ENCODE measurements at regions not wholly inside any gene's neighbourhood (a gene's known extent, or its start where the extent isn't known, plus 50 kb on each side); places are given as distances from the start of the nearest gene placed in this dataset.

GRCh38 chr2:140128909-140129308 lies 1348.7 kb upstream of the NXPH2 start:
- Histone ChIP-seq H3K4me1 (no peaks in the 10 kb centered on the region), H3K4me3 (no peak overlapping the region), H3K27me3 (no peaks in the 10 kb centered on the region), H3K9me3 (no peaks in the 10 kb centered on the region), H3K27ac (no peak overlapping the region), H3K36me3 (no peaks in the 10 kb centered on the region)
- TF ChIP-seq CTCF (IDR thresholded peaks at IDR 0.05), result no peak
- no peak for ATAC-seq
- no peak for DNase-seq
- intact Hi-C loops (cut with DNase I), result no loop called here

GRCh38 chr2:140122001-140122400 lies 1341.8 kb upstream of the NXPH2 start:
- DNase-seq (no peak), ATAC-seq (no peak)
- intact Hi-C loops (cut with DNase I), result no loop called here
- Histone ChIP-seq H3K4me1 (no peaks in the 10 kb centered on the region), H3K9me3 (no peaks in the 10 kb centered on the region), H3K4me3 (no peak overlapping the region), H3K27ac (no peak overlapping the region), H3K27me3 (no peaks in the 10 kb centered on the region), H3K36me3 (no peaks in the 10 kb centered on the region)
- TF ChIP-seq CTCF (IDR thresholded peaks at IDR 0.05), result no peak

GRCh38 chr2:140117386-140117785 lies 1337.2 kb upstream of the NXPH2 start:
- H3K36me3 ChIP-seq, result no peaks in the 10 kb centered on the region
- DNase-seq (no peak), ATAC-seq (no peak)
- intact Hi-C loops (cut with DNase I), result no loop called here
- H3K4me1 ChIP-seq, result no peaks in the 10 kb centered on the region
- no peaks in the 10 kb centered on the region for H3K27me3 ChIP-seq
- H3K27ac ChIP-seq, result no peak overlapping the region
- TF ChIP-seq CTCF (IDR thresholded peaks at IDR 0.05), result no peak
- no peaks in the 10 kb centered on the region for H3K9me3 ChIP-seq
- H3K4me3 ChIP-seq, result no peak overlapping the region

DNA sequence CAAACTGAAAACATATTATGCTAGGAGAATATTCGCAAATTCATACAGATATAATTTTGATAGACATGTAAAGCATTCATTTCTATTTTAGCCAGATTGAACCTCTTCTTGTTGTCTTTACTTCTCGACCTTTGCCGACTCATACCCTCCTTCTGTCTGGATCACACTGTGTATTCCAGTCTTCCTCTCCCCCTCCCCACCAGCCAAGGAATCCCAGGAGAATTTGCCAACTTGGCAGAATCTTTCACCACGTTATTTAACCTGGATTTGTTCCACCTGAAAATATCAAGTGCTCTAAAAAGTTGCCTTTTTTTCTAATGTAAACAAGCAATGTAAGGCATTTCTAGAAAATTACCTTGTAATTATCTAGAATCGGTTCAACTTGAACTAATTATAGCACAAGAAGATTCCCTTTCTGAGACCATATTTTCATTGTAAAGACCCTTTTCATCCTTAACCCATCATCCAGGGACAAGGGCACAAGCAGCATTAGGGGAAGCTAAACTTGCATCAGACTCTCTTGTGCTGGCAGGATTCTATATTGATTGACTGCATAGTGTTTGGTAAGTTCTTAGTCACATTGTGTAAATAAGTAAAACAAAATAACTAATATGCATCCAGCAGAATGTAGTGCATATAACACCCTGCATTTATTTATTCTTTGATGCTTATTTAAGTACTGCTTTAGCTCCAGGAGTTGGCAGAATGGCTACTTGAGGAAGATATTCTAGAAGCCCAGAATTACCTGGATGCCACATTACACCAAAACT lies 1328.7 kb upstream of the NXPH2 start:
- Histone ChIP-seq H3K9me3 (no peaks in the 10 kb centered on the region), H3K27me3 (no peaks in the 10 kb centered on the region), H3K27ac (no peak overlapping the region), H3K4me3 (no peak overlapping the region), H3K4me1 (no peaks in the 10 kb centered on the region), H3K36me3 (no peaks in the 10 kb centered on the region)
- ATAC-seq (no peak), DNase-seq (no peak)
- no peak for TF ChIP-seq CTCF (IDR thresholded peaks at IDR 0.05)
- intact Hi-C loops (cut with DNase I), result no loop called here

DNA sequence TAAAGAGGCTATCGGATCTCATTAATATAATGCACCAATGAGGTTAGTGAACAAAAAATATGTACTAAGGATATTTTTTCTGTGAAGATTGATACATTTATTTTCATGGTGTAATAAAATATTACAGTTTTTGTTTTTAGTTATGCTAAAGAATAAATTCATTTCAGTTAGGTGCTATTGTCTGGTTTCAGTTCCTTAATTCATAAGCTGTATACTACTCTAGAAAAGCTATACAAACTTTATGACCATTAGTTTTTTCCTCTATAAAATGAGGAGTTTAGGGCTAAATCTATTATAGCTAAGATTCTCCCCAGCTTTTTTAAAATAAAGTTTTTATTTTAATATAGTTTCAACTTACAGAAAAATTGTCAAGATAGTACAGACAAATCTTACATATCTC lies 1311.7 kb upstream of the NXPH2 start:
- intact Hi-C loops (cut with DNase I), result no loop called here
- H3K4me1 ChIP-seq, result no peaks in the 10 kb centered on the region
- no peaks in the 10 kb centered on the region for H3K9me3 ChIP-seq
- no peak for ATAC-seq
- no peaks in the 10 kb centered on the region for H3K36me3 ChIP-seq
- H3K4me3 ChIP-seq, result no peak overlapping the region
- H3K27ac ChIP-seq, result no peak overlapping the region
- H3K27me3 ChIP-seq, result no peaks in the 10 kb centered on the region
- DNase-seq, result no peak
- TF ChIP-seq CTCF (IDR thresholded peaks at IDR 0.05), result no peak

DNA sequence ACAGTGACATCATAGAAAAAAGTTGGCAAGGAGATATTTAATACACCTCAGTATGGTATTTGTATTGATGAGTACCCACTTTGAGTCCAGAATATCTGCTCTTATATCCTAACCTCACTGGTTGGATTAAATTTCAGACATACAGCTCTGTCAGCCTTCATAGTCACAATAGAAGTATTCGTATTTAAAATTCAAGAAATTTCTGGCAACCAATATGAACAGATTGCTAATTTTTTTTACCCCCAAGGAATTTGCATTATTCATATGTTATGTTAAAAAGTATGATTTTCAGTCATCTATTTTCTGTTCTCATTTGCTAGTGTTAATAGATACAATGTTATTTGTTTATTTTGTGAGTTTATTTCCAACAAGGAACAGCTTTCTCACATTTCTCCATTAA lies 1306.8 kb upstream of the NXPH2 start:
- ATAC-seq (no peak), DNase-seq (no peak)
- no peak for TF ChIP-seq CTCF (IDR thresholded peaks at IDR 0.05)
- H3K27ac ChIP-seq, result no peak overlapping the region
- no peaks in the 10 kb centered on the region for H3K9me3 ChIP-seq
- no peaks in the 10 kb centered on the region for H3K4me1 ChIP-seq
- no peaks in the 10 kb centered on the region for H3K27me3 ChIP-seq
- intact Hi-C loops (cut with DNase I), result no loop called here
- no peak overlapping the region for H3K4me3 ChIP-seq
- H3K36me3 ChIP-seq, result no peaks in the 10 kb centered on the region

All from upper lobe of right lung (tissue), 1 donor.